Upper lobe of right lung (tissue), 1 donor: ENCODE measurements at regions not wholly inside any gene's neighbourhood (a gene's known extent, or its start where the extent isn't known, plus 50 kb on each side); places are given as distances from the start of the nearest gene placed in this dataset.
"Not testable (repeated sequence)": the region's sequence is repeated elsewhere in the genome, so short reads cannot be mapped to it uniquely, and the experiment has no call there.

Experiments
- ATAC-seq: fragments of 200-7000 bp; cut with Tn5 transposase; one replicate; pipeline ENCODE4 v1.9.1; 2020; ENCODE audit warnings: mild to moderate bottlenecking, moderate library complexity
- DNase-seq: peaks from one replicate; pipeline ENCODE4 v3.0.0-alpha.2; 2020
- H3K27ac ChIP-seq: fragments of 200-600 bp; one replicate; pipeline ENCODE4 v1.8.0; 2022
- H3K27me3 ChIP-seq: fragments of 200-600 bp; one replicate; pipeline ENCODE4 v1.8.0; 2022; ENCODE audit warnings: mild to moderate bottlenecking
- H3K36me3 ChIP-seq: fragments of 200-600 bp; one replicate; pipeline ENCODE4 v1.8.0; 2022
- H3K4me1 ChIP-seq: fragments of 200-600 bp; one replicate; pipeline ENCODE4 v1.8.0; 2022
- H3K4me3 ChIP-seq: fragments of 200-600 bp; one replicate; pipeline ENCODE4 v1.8.0; 2022; ENCODE audit warnings: mild to moderate bottlenecking
- H3K9me3 ChIP-seq: fragments of 200-600 bp; one replicate; pipeline ENCODE4 v1.8.0; 2022
- CTCF ChIP-seq: fragments of 200-600 bp; IDR thresholded peaks from one replicate; pipeline ENCODE4 v1.8.0; 2022; ENCODE audit warnings: antibody characterized with exemption
- intact Hi-C: fragments of 100-400 bp; cut with DNase I; formaldehyde crosslinking; loops from one replicate; pipeline ENCODE4 v1.11.0; 2022
- donor health status: DM: no; HTN: yes; CAD: no; lungs with severe emphysema.

GRCh38 chr4:67394879-67395278, 150.4 kb downstream of the CENPC start:
- Histone ChIP-seq H3K9me3 (no peaks in the 10 kb centered on the region), H3K4me3 (no peak overlapping the region), H3K36me3 (no peaks in the 10 kb centered on the region), H3K4me1 (no peaks in the 10 kb centered on the region), H3K27ac (no peak overlapping the region), H3K27me3 (no peaks in the 10 kb centered on the region)
- ATAC-seq (no peak), DNase-seq (no peak)
- intact Hi-C loops, result no loop called here
- no peak for TF ChIP-seq CTCF

GRCh38 chr4:67393699-67394281, 151.5 kb downstream of the CENPC start:
- no peaks in the 10 kb centered on the region for H3K27me3 ChIP-seq
- intact Hi-C loops, result no loop called here
- no peak for ATAC-seq
- H3K36me3 ChIP-seq, result no peaks in the 10 kb centered on the region
- H3K4me1 ChIP-seq, result no peaks in the 10 kb centered on the region
- no peak overlapping the region for H3K27ac ChIP-seq
- no peaks in the 10 kb centered on the region for H3K9me3 ChIP-seq
- DNase-seq, result no peak
- peak; percentile 81 for TF ChIP-seq CTCF
- H3K4me3 ChIP-seq, result no peak overlapping the region

- Histone ChIP-seq H3K4me3 (no peak overlapping the region), H3K27me3 (no peaks in the 10 kb centered on the region), H3K27ac (no peak overlapping the region), H3K9me3 (no peaks in the 10 kb centered on the region), H3K36me3 (no peaks in the 10 kb centered on the region), H3K4me1 (no peaks in the 10 kb centered on the region)
- no peak for DNase-seq
- intact Hi-C loops, result no loop called here
- no peak for TF ChIP-seq CTCF
- ATAC-seq, result no peak
Measured at GRCh38 chr4:67393007-67393406, 152.3 kb downstream of the CENPC start.

GRCh38 chr4:67381406-67381804, 163.9 kb downstream of the CENPC start:
- H3K9me3 ChIP-seq, intact Hi-C loops, ATAC-seq, H3K4me3 ChIP-seq, H3K27ac ChIP-seq, H3K36me3 ChIP-seq, H3K27me3 ChIP-seq, DNase-seq, H3K4me1 ChIP-seq: not testable (repeated sequence)

GRCh38 chr4:67380702-67381405, 164.4 kb downstream of the CENPC start:
- H3K9me3 ChIP-seq, H3K27ac ChIP-seq, ATAC-seq, H3K27me3 ChIP-seq, H3K4me3 ChIP-seq, intact Hi-C loops, H3K36me3 ChIP-seq, DNase-seq, H3K4me1 ChIP-seq: not testable (repeated sequence)

- Histone ChIP-seq H3K4me3 (no peak overlapping the region), H3K4me1 (no peaks in the 10 kb centered on the region), H3K36me3 (no peaks in the 10 kb centered on the region), H3K9me3 (no peaks in the 10 kb centered on the region), H3K27ac (no peak overlapping the region), H3K27me3 (no peaks in the 10 kb centered on the region)
- intact Hi-C loops, result no loop called here
- DNase-seq (no peak), ATAC-seq (no peak)
- TF ChIP-seq CTCF, result no peak
Measured at GRCh38 chr4:67380154-67380553, 165.1 kb downstream of the CENPC start.
